ENCODE measurements at regions not wholly inside any gene's neighbourhood (a gene's known extent, or its start where the extent isn't known, plus 50 kb on each side); places are given as distances from the start of the nearest gene placed in this dataset.

DNA sequence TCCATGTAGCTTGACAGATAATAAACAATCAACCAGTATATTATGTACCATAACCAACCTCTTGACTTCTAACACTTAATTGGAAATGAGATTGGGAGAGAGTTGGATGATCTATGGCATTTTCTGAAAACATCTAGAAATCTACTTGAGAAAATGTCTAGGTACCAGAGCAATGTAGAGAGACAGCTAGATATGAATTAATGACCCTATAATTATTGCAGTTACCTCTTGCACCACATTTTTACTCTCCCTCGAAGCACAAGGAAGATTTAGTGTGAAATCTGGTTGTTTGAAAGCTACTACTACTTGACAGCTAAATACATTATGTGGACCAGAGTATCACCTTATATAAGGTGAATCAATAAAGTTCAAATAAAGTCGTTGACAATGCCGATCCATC, 1534.4 kb upstream of the IGFBP7 start:
- H3K27ac ChIP-seq: no peak overlapping the region
- WGBS, 3 donors: 64 to 74% (median 67%) methylated on average over 3 of the region's 3 CpGs
- no peaks in the 10 kb centered on the region for H3K27me3 ChIP-seq
- no peaks in the 10 kb centered on the region for H3K9me3 ChIP-seq
- TF ChIP-seq EP300 (IDR thresholded peaks at IDR 0.05) (no peak), CTCF (IDR thresholded peaks at IDR 0.05) (no peak), POLR2A (IDR thresholded peaks at IDR 0.05) (no peak)
- intact Hi-C loops (cut with DNase I): no loop called here
- DNase-seq: no peak
- H3K4me1 ChIP-seq (ENCODE audit: insufficient read depth): no peaks in the 10 kb centered on the region
- no peaks in the 10 kb centered on the region for H3K36me3 ChIP-seq
- H3K4me3 ChIP-seq: no peak overlapping the region

- H3K27me3 ChIP-seq: no peaks in the 10 kb centered on the region
- TF ChIP-seq CTCF (IDR thresholded peaks at IDR 0.05): no peak
- TF ChIP-seq POLR2A (IDR thresholded peaks at IDR 0.05): no peak
- TF ChIP-seq EP300 (IDR thresholded peaks at IDR 0.05): no peak
- no peak overlapping the region for H3K27ac ChIP-seq
- H3K4me1 ChIP-seq (ENCODE audit: insufficient read depth): no peaks in the 10 kb centered on the region
- DNase-seq: no peak
- intact Hi-C loops (cut with DNase I): no loop called here
- no peaks in the 10 kb centered on the region for H3K9me3 ChIP-seq
- H3K36me3 ChIP-seq: no peaks in the 10 kb centered on the region
- 71 to 84% (median 72%) methylated on average over 2 of the region's 2 CpGs for WGBS, 3 donors
- no peak overlapping the region for H3K4me3 ChIP-seq
Observed at GRCh38 chr4:58636381-58636780, 1526.2 kb upstream of the IGFBP7 start.

- WGBS, 3 donors: 68 to 89% (median 83%) methylated on average over 2 of the region's 2 CpGs
- Histone ChIP-seq H3K9me3 (no peaks in the 10 kb centered on the region), H3K4me1 (ENCODE audit: insufficient read depth) (no peaks in the 10 kb centered on the region), H3K4me3 (no peak overlapping the region), H3K27me3 (no peaks in the 10 kb centered on the region), H3K27ac (no peak overlapping the region), H3K36me3 (no peaks in the 10 kb centered on the region)
- TF ChIP-seq CTCF (IDR thresholded peaks at IDR 0.05) (no peak), EP300 (IDR thresholded peaks at IDR 0.05) (no peak), POLR2A (IDR thresholded peaks at IDR 0.05) (no peak)
- intact Hi-C loops (cut with DNase I): no loop called here
- no peak for DNase-seq
Observed at GRCh38 chr4:58617226-58617625, 1507.0 kb upstream of the IGFBP7 start.

GRCh38 chr4:58611012-58611411, 1500.8 kb upstream of the IGFBP7 start:
- DNase-seq: no peak
- Histone ChIP-seq H3K9me3 (no peaks in the 10 kb centered on the region), H3K27me3 (no peaks in the 10 kb centered on the region), H3K4me1 (ENCODE audit: insufficient read depth) (no peaks in the 10 kb centered on the region), H3K4me3 (no peak overlapping the region), H3K36me3 (no peaks in the 10 kb centered on the region), H3K27ac (no peak overlapping the region)
- TF ChIP-seq CTCF (IDR thresholded peaks at IDR 0.05) (no peak), POLR2A (IDR thresholded peaks at IDR 0.05) (no peak), EP300 (IDR thresholded peaks at IDR 0.05) (no peak)
- intact Hi-C loops (cut with DNase I): no loop called here
- 86 to 97% (median 94%) methylated on average over 1 of the region's 1 CpG for WGBS, 3 donors

- DNase-seq: no peak
- Histone ChIP-seq H3K36me3 (no peaks in the 10 kb centered on the region), H3K27me3 (no peaks in the 10 kb centered on the region), H3K9me3 (no peaks in the 10 kb centered on the region), H3K4me1 (ENCODE audit: insufficient read depth) (no peaks in the 10 kb centered on the region), H3K4me3 (no peak overlapping the region), H3K27ac (no peak overlapping the region)
- 67 to 82% (median 71%) methylated on average over 4 of the region's 4 CpGs for WGBS, 3 donors
- TF ChIP-seq CTCF (IDR thresholded peaks at IDR 0.05): no peak
- no peak for TF ChIP-seq POLR2A (IDR thresholded peaks at IDR 0.05)
- no peak for TF ChIP-seq EP300 (IDR thresholded peaks at IDR 0.05)
- intact Hi-C loops (cut with DNase I): no loop called here
Observed at GRCh38 chr4:58606303-58606702, 1496.1 kb upstream of the IGFBP7 start.
